Stomach (tissue), 8 donors: ENCODE measurements at regions not wholly inside any gene's neighbourhood (a gene's known extent, or its start where the extent isn't known, plus 50 kb on each side); places are given as distances from the start of the nearest gene placed in this dataset.

Experiments
- DNase-seq, 2 donors: peaks; one replicate each; pipeline versions ENCODE4 v3.0.0 to v3.0.0-alpha.2; 2013 to 2019
- H3K27ac ChIP-seq, 5 donors: fragments of 200-600 bp in 4 of 5; sonication (generic) in 4 of 5; one replicate each; pipeline ENCODE4 v1.5.1; 2013 to 2019; ENCODE audit warnings: mild to moderate bottlenecking in 1 of 5, moderate library complexity in 1 of 5
- H3K27me3 ChIP-seq, 3 donors: fragments of 200-600 bp; sonication (generic); one replicate each; pipeline ENCODE4 v1.5.1; 2017 to 2019; ENCODE audit warnings: mixed run types in 1 of 3
- H3K36me3 ChIP-seq, 4 donors: fragments of 200-600 bp; sonication (generic); 1 replicate in 3 of 4; 2 replicates in 1 of 4; pipeline ENCODE4 v1.5.1; 2016 to 2019
- H3K4me1 ChIP-seq, 4 donors: fragments of 200-600 bp; sonication (generic); one replicate each; pipeline ENCODE4 v1.5.1; 2016 to 2019
- H3K4me3 ChIP-seq, 4 donors: fragments of 200-600 bp; sonication (generic) in 3 of 4; one replicate each; pipeline ENCODE4 v1.5.1; 2016 to 2019; ENCODE audit warnings: mild to moderate bottlenecking in 1 of 4
- H3K9me3 ChIP-seq, 4 donors: fragments of 200-600 bp; sonication (generic); one replicate each; pipeline ENCODE4 v1.5.1; 2016 to 2019
- CTCF ChIP-seq, 7 experiments: fragments of 450-650 bp in 4 of 7; fragments of 200-600 bp in 3 of 7; sonication (generic) in 3 of 7; IDR thresholded peaks; one replicate each; pipeline ENCODE4 v1.5.1; 2016 to 2019; ENCODE audit warnings: antibody characterized with exemption in 7 of 7, control low read depth in 2 of 7, mild to moderate bottlenecking in 1 of 7
- EP300 ChIP-seq: sonication (generic); formaldehyde crosslinking; IDR thresholded peaks from one replicate; pipeline ENCODE4 v1.6.1; 2017; ENCODE audit warnings: antibody characterized with exemption
- POLR2A ChIP-seq, 4 donors: fragments of 450-650 bp; IDR thresholded peaks; one replicate each; pipeline ENCODE4 v1.6.1; 2016; ENCODE audit warnings: antibody characterized with exemption in 4 of 4, control low read depth in 2 of 4, mild to moderate bottlenecking in 1 of 4, moderate library complexity in 1 of 4
- POLR2AphosphoS5 ChIP-seq, 3 donors: sonication (generic); formaldehyde crosslinking; IDR thresholded peaks; one replicate each; pipeline ENCODE4 v1.6.1; 2016; ENCODE audit warnings: antibody characterized with exemption in 3 of 3
- WGBS, 5 donors: extraction: QIAGEN DNeasy Blood & Tissue Kit in 3 of 5; methylation state at CpG; one replicate each; pipeline versions ENCODE4 v1.1.5 to v1.1.7; 2013 to 2018; 5-methylcytosine and 5-hydroxymethylcytosine counted together
- intact Hi-C: fragments of 100-400 bp; cut with DNase I; formaldehyde crosslinking; loops from one replicate; pipeline ENCODE4 v1.15.1; 2023; ENCODE audit warnings: low total_unique reads
- donor health status: healthy with polysubstance abuse.
- donor health status: Bipolar disorder and iron deficiency.
- donor health status: healthy.

GRCh38 chr2:11043245-11043644, 112.0 kb upstream of the SLC66A3 start:
- no peak overlapping the region for H3K4me3 ChIP-seq
- intact Hi-C loops: no loop called here
- WGBS, 5 donors: 54 to 80% (median 59%) methylated on average over 2 of the region's 2 CpGs
- H3K4me1 ChIP-seq: no peaks in the 10 kb centered on the region
- H3K9me3 ChIP-seq: peaks cover 4 to 17% (median 11%) of the 10 kb centered on the region in 4 donors
- no peak for DNase-seq
- H3K27ac ChIP-seq: no peak overlapping the region
- no peaks in the 10 kb centered on the region for H3K27me3 ChIP-seq
- TF ChIP-seq POLR2AphosphoS5 (IDR thresholded peaks at IDR 0.05) (no peak), EP300 (no peak), POLR2A (IDR thresholded peaks at IDR 0.05) (no peak), CTCF (IDR thresholded peaks at IDR 0.05) (no peak)
- H3K36me3 ChIP-seq: no peaks in the 10 kb centered on the region

- H3K27ac ChIP-seq: no peak overlapping the region
- TF ChIP-seq EP300 (no peak), POLR2A (IDR thresholded peaks at IDR 0.05) (no peak), POLR2AphosphoS5 (IDR thresholded peaks at IDR 0.05) (no peak), CTCF (IDR thresholded peaks at IDR 0.05) (no peak)
- no peaks in the 10 kb centered on the region for H3K4me1 ChIP-seq
- peaks cover 0 to 8% (median 5%) of the 10 kb centered on the region in 4 donors for H3K9me3 ChIP-seq
- no peak for DNase-seq
- no peaks in the 10 kb centered on the region for H3K36me3 ChIP-seq
- no peaks in the 10 kb centered on the region for H3K27me3 ChIP-seq
- no peak overlapping the region for H3K4me3 ChIP-seq
- WGBS, 5 donors: 76 to 93% (median 82%) methylated on average over 6 of the region's 6 CpGs
- intact Hi-C loops: no loop called here
Observed at GRCh38 chr2:11044201-11044600, 111.1 kb upstream of the SLC66A3 start.

- Histone ChIP-seq H3K36me3 (no peaks in the 10 kb centered on the region), H3K27ac (no peak overlapping the region), H3K4me3 (no peak overlapping the region), H3K27me3 (no peaks in the 10 kb centered on the region), H3K4me1 (no peaks in the 10 kb centered on the region), H3K9me3 (peaks cover 0 to 4% (median 0%) of the 10 kb centered on the region in 4 donors)
- intact Hi-C loops: no loop called here
- TF ChIP-seq EP300: no peak
- TF ChIP-seq POLR2AphosphoS5 (IDR thresholded peaks at IDR 0.05): no peak
- TF ChIP-seq CTCF (IDR thresholded peaks at IDR 0.05): no peak
- TF ChIP-seq POLR2A (IDR thresholded peaks at IDR 0.05): no peak
- WGBS, 5 donors: 82 to 87% (median 85%) methylated on average over 7 of the region's 7 CpGs
- DNase-seq: no peak
Observed at GRCh38 chr2:11045294-11045693, 110.0 kb upstream of the SLC66A3 start.

GRCh38 chr2:11048335-11049008, 106.8 kb upstream of the SLC66A3 start:
- no peak for DNase-seq
- no peak for TF ChIP-seq POLR2A (IDR thresholded peaks at IDR 0.05)
- no peak for TF ChIP-seq CTCF (IDR thresholded peaks at IDR 0.05)
- no peak for TF ChIP-seq EP300
- no peak for TF ChIP-seq POLR2AphosphoS5 (IDR thresholded peaks at IDR 0.05)
- H3K9me3 ChIP-seq: no peaks in the 10 kb centered on the region
- intact Hi-C loops: no loop called here
- no peak overlapping the region for H3K27ac ChIP-seq
- no peaks in the 10 kb centered on the region for H3K4me1 ChIP-seq
- no peaks in the 10 kb centered on the region for H3K36me3 ChIP-seq
- WGBS, 5 donors: 86 to 93% (median 92%) methylated on average over 14 of the region's 14 CpGs
- H3K4me3 ChIP-seq: no peak overlapping the region
- no peaks in the 10 kb centered on the region for H3K27me3 ChIP-seq
